ENCODE measurements at regions not wholly inside any gene's neighbourhood (a gene's known extent, or its start where the extent isn't known, plus 50 kb on each side); places are given as distances from the start of the nearest gene placed in this dataset.

DNA sequence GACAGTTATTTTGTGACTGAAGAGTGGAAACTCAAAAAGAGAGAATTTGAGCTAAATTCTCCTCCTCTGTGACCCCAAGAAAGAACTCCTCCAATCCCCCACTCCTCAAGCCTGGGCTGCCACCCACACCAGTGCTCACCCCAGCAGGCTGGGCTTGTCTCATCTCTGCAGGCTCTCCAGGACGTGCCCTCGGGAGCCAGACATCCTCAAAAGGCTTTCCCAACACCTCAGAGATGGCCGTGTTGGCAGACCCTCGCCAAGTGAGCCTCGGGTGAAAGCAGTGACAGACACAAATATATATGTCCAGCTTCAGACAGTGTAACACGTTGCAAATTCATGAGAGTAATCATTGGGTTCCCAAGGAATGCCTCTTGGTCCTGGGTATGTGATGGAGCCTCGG, 377.7 kb upstream of the SALL3 start:
- TF ChIP-seq, protein P1, sequence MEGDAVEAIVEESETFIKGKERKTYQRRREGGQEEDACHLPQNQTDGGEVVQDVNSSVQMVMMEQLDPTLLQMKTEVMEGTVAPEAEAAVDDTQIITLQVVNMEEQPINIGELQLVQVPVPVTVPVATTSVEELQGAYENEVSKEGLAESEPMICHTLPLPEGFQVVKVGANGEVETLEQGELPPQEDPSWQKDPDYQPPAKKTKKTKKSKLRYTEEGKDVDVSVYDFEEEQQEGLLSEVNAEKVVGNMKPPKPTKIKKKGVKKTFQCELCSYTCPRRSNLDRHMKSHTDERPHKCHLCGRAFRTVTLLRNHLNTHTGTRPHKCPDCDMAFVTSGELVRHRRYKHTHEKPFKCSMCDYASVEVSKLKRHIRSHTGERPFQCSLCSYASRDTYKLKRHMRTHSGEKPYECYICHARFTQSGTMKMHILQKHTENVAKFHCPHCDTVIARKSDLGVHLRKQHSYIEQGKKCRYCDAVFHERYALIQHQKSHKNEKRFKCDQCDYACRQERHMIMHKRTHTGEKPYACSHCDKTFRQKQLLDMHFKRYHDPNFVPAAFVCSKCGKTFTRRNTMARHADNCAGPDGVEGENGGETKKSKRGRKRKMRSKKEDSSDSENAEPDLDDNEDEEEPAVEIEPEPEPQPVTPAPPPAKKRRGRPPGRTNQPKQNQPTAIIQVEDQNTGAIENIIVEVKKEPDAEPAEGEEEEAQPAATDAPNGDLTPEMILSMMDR (IDR thresholded peaks at IDR 0.05) = no peak

DNA sequence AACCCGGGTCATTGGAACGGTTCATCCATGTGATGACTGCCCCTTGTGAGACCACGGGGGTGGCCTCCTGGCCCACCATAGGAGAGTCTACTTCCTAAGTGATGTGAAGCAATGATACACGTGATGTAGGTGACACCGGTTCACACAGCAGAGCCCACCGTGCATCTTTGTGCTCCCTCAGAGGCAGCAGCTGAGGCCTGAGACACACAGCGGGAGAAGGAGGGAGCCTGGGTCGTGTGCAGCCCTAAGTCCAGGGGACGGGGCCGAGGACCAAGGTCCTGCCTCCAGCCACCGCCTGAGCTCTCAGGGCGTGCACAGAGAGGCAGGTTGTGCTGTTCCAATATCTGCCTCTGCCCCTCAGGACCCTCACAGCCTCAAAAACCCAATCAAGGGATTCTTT, 377.2 kb upstream of the SALL3 start:
- TF ChIP-seq, protein P1 (IDR thresholded peaks at IDR 0.05) = no peak

DNA sequence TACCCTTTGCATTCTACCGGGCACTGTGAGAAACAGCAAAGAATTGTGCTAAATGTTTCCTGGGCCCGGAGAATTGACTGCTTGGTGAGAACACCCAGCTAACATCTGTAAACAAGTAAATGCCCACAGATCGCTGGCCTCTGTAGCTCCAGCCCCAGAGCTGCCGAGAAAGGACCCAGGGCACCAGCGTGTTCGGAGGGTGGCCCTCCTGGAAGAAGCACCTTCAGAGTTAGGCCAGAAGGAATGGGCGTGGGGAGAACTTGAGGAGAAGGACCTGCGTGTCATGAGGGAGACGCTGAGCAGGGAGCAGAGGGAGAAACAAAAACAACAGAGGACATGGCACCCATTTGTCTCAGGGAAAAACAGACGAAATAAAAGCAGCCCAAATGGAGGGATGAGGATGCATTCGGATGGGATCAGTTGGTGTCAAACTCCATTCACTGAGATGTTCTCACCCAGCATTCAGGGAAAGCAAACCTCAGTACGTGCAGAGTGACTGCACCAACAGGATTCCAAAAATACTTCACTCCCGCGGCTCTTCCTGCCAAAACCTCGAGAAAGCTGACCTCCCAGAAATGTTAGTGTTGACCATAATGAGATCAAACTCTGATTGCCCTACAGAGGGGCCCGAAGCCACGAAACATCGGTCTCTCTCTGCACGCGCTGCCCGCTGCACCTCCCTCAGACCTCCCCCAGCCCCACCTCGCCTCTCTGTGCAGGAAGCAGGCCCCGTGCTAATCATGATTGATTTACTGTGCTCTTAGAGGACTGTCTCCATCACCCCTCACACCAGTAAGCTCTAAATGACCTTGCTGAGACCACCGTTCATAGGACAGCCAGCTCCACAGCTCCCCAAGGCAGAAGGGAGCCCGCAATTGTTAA, 376.3 kb upstream of the SALL3 start:
- TF ChIP-seq, protein P1 (IDR thresholded peaks at IDR 0.05) = no peak

DNA sequence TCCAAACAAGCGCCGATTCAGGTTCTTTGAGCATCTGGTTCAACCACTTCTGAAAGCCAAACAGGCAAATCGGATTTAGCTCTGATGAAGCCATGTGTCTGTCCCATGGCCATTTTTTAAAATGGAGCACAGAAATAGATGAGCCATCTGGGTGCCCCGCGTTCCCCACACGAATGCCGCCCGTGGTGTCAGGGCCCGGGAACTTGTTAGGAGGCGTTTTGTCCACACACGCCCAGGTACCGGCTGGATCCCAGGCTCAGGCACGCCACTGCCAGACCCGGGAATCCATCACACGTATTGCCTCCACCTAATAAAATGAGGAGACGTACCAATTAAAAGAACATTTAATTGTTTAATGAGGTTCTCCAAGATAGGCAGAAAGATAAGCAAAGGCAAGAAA, 374.4 kb upstream of the SALL3 start:
- TF ChIP-seq, protein P1 (IDR thresholded peaks at IDR 0.05) = no peak

DNA sequence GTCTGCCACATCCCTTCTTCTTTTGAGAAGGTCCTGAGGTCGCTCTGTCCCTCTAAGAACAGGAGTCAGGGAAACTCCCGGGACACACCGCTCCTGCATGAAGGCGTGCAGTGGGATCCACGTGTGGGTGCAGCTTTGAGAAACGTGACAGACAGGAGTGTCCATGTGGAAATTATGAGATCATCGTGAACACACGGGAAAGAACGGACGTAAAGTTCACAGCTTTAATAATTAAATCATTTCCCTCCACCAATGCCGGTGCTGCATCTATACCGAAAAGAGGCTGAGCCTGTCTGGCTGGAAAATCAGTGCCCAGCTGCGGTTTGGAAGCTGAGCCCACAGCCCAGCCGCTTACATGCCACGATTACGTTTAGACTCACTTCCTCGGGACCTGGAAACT, 372.4 kb upstream of the SALL3 start:
- TF ChIP-seq, protein P1 (IDR thresholded peaks at IDR 0.05) = no peak

DNA sequence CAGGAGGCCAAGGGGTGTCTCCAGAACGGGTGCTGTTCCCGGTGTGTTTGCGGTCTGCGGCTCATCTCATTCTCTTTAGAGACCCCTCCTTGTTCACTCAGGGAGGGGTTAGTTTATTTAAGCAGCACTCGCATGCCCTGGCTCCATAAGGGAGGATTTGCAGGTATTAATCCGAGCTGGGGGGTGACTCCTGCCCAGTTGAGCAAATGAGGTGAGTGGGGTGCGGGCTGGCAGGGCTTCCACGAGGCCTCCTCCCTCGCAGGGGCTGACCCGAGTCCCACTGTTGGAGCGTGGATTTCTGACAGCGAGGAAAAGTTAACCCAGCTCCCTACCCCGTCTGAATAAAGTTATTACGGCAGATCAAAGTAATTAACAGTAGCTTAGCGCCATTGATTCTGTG, 371.8 kb upstream of the SALL3 start:
- TF ChIP-seq, protein P1 (IDR thresholded peaks at IDR 0.05) = no peak

DNA sequence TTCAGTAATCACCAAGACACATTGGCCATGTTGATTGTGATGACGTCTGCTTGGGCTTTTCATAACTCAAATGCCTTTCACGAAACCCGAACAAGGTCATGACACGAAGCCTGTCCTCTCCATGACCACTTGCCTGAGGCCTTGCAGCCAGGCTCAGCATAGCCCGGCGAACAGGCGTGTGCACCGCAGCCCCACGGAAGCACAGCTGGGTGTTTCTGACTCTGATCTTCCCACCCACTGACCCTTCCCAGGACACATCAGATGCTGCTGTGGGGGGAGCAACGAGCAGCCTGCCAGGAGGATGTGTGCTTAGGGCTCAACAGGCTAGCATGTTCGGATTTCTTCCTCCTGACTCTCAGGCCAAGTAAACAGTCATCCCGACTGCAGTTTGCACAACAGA, 369.4 kb upstream of the SALL3 start:
- TF ChIP-seq, protein P1 (IDR thresholded peaks at IDR 0.05) = no peak

Data from LNCAP (cell line).